ENCODE measurements at regions not wholly inside any gene's neighbourhood (a gene's known extent, or its start where the extent isn't known, plus 50 kb on each side); places are given as distances from the start of the nearest gene placed in this dataset.

- WGBS, 5 donors: 66 to 92% (median 81%) methylated on average over 2 of the region's 2 CpGs
- Histone ChIP-seq H3K27ac (no peak overlapping the region), H3K27me3 (replicated peaks in 1 of 7) (peaks cover 0 to 44% (median 0%) of the 10 kb centered on the region in 7 donors), H3K4me1 (no peaks in the 10 kb centered on the region), H3K36me3 (no peaks in the 10 kb centered on the region), H3K4me3 (no peak overlapping the region), H3K9me3 (peaks cover 0 to 38% (median 32%) of the 10 kb centered on the region in 8 donors)
- intact Hi-C loops (cut with DNase I; ENCODE audit: low total_unique reads): no loop called here
- no peak for TF ChIP-seq CTCF (IDR thresholded peaks at IDR 0.05 in 8 of 11, conservative IDR thresholded peaks at IDR 0.05 in 3 of 11)
- TF ChIP-seq POLR2AphosphoS5 (IDR thresholded peaks at IDR 0.05): no peak
- no peak for DNase-seq
Observed at GRCh38 chr15:77846986-77847385, 214.3 kb upstream of the LINGO1 start.

DNA sequence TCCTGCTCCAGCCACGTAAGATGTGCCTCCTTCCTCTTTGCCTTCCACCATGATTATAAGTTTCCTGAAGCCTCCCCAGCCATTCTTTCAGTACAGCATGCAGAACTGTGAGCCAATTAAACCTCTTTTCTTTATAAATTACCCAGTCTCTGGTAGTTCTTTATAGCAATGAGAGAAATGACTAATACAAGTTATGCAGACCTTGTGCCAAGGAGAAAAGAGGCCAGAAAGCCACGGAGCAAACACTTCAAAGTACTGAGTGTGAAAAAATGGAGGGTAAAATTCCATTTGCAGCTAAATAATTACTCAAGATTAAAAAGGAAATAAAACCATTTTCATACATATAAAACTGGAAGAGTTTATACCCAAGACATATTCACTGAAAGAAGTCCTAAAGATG is 213.6 kb upstream of the LINGO1 start:
- H3K27ac ChIP-seq: no peak overlapping the region
- peaks cover 0 to 38% (median 32%) of the 10 kb centered on the region in 8 donors for H3K9me3 ChIP-seq
- H3K4me1 ChIP-seq: no peaks in the 10 kb centered on the region
- H3K36me3 ChIP-seq: no peaks in the 10 kb centered on the region
- WGBS, 5 donors: 9 to 42% (median 24%) methylated on average over 2 of the region's 2 CpGs
- peaks cover 0 to 45% (median 0%) of the 10 kb centered on the region in 7 donors for H3K27me3 ChIP-seq (replicated peaks in 1 of 7)
- no peak for TF ChIP-seq POLR2AphosphoS5 (IDR thresholded peaks at IDR 0.05)
- no peak for DNase-seq
- H3K4me3 ChIP-seq: no peak overlapping the region
- intact Hi-C loops (cut with DNase I; ENCODE audit: low total_unique reads): no loop called here

DNA sequence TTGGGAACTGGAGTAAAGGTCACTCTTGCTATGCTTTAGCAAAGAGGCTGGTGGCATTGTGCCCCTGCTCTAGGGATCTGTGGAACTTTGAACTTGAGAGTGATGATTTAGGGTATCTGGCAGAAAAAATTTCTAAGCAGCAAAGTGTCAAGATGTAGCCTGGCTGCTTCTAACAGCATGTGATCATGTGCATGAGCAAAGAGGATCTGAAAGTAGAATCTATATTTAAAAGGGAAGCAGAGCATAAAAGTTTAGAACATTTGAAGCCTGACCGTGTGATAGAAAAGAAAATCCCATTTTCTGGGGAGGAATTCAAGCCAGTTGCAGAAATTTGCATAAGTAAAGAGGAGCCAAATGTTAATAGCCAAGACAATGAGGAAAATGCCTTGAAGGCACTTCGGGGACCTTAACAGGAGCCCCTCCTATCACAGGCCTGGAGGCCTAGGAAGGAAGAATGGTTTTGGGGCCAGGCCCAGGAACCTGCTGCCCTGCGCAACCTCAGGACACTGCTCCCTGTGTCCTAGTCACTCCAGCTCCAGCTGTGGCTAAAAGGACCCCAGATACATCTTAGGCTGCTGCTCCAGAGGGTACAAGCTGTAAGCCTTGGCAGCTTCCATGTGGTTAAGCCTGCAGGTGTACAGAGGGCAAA is 212.2 kb upstream of the LINGO1 start:
- Histone ChIP-seq H3K9me3 (peaks cover 0 to 28% (median 23%) of the 10 kb centered on the region in 8 donors), H3K4me1 (no peaks in the 10 kb centered on the region), H3K27me3 (replicated peaks in 1 of 7) (peaks cover 0 to 59% (median 0%) of the 10 kb centered on the region in 7 donors), H3K36me3 (no peaks in the 10 kb centered on the region), H3K4me3 (no peak overlapping the region), H3K27ac (no peak overlapping the region)
- 52 to 91% (median 81%) methylated on average over 3 of the region's 3 CpGs for WGBS, 5 donors
- DNase-seq: peak; percentile 24
- intact Hi-C loops (cut with DNase I; ENCODE audit: low total_unique reads): no loop called here
- no peak for TF ChIP-seq POLR2AphosphoS5 (IDR thresholded peaks at IDR 0.05)

DNA sequence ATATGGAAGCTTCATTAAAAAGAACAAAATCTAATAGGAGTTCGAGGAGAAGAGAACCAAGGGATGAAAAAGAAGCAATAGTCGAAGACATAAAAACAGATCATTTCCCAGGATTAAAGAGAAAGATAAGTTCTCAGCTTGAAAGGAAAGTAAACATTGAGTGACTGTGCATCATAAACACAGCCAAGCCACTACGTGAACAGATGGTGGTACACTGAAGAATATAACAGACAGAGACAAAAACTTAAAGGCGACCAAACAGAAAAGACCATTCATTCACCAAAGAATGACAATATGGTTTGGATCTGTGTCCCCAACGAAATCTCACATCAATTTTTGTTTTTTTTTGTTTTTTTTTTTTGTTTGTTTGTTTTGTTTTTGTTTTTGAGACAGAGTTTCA is 210.8 kb upstream of the LINGO1 start:
- WGBS, 5 donors: 65 to 84% (median 79%) methylated on average over 5 of the region's 5 CpGs
- H3K36me3 ChIP-seq: no peaks in the 10 kb centered on the region
- no peak overlapping the region for H3K27ac ChIP-seq
- H3K4me1 ChIP-seq: no peaks in the 10 kb centered on the region
- no peak overlapping the region for H3K4me3 ChIP-seq
- H3K9me3 ChIP-seq: peaks cover 0 to 23% (median 18%) of the 10 kb centered on the region in 8 donors
- DNase-seq: no peak
- peaks cover 0 to 59% (median 0%) of the 10 kb centered on the region in 7 donors for H3K27me3 ChIP-seq (replicated peaks in 1 of 7)
- TF ChIP-seq POLR2AphosphoS5 (IDR thresholded peaks at IDR 0.05) (no peak), CTCF (IDR thresholded peaks at IDR 0.05 in 8 of 11, conservative IDR thresholded peaks at IDR 0.05 in 3 of 11) (no peak), POLR2A (IDR thresholded peaks at IDR 0.05) (no peak)
- intact Hi-C loops (cut with DNase I; ENCODE audit: low total_unique reads): no loop called here

GRCh38 chr15:77840991-77841775 is 208.5 kb upstream of the LINGO1 start:
- intact Hi-C loops (cut with DNase I; ENCODE audit: low total_unique reads): no loop called here
- Histone ChIP-seq H3K27ac (no peak overlapping the region), H3K27me3 (replicated peaks in 1 of 7) (peaks cover 0 to 64% (median 0%) of the 10 kb centered on the region in 7 donors), H3K4me3 (no peak overlapping the region), H3K4me1 (no peaks in the 10 kb centered on the region), H3K36me3 (no peaks in the 10 kb centered on the region), H3K9me3 (peaks cover 0 to 23% (median 18%) of the 10 kb centered on the region in 8 donors)
- WGBS, 5 donors: 61 to 75% (median 65%) methylated on average over 11 of the region's 11 CpGs
- TF ChIP-seq POLR2A (IDR thresholded peaks at IDR 0.05): no peak
- TF ChIP-seq CTCF (IDR thresholded peaks at IDR 0.05 in 8 of 11, conservative IDR thresholded peaks at IDR 0.05 in 3 of 11): no peak
- TF ChIP-seq POLR2AphosphoS5 (IDR thresholded peaks at IDR 0.05): no peak
- DNase-seq: peak; percentile 31
